SK-N-SH treated with all-trans-retinoic acid at 6 μM for 48 hours (cell line): ENCODE measurements at regions not wholly inside any gene's neighbourhood (a gene's known extent, or its start where the extent isn't known, plus 50 kb on each side); places are given as distances from the start of the nearest gene placed in this dataset.

ENCODE experiments used
- ATAC-seq: fragments of 200-7000 bp; cut with Tn5 transposase; 3 replicates; pipeline ENCODE4 v1.9.1; 2020; ENCODE audit warnings: mild to moderate bottlenecking, moderate library complexity
- ARNTL ChIP-seq: fragments of 450-650 bp; formaldehyde crosslinking; IDR thresholded peaks from 2 replicates; pipeline ENCODE4 v1.5.0; 2020; ENCODE audit warnings: low read depth, mild to moderate bottlenecking, moderate library complexity, borderline replicate concordance
- BACH2 ChIP-seq: fragments of 250-450 bp; sonication (Bioruptor Pico); IDR thresholded peaks from 2 replicates; pipeline ENCODE4 v1.9.0; 2021; ENCODE audit warnings: mild to moderate bottlenecking, borderline replicate concordance
- CREB5 ChIP-seq: fragments of 250-450 bp; sonication (Bioruptor Pico); IDR thresholded peaks from 2 replicates; pipeline ENCODE4 v1.5.1; 2020; ENCODE audit warnings: low read depth, mild to moderate bottlenecking, moderate library complexity
- CSDC2 ChIP-seq: fragments of 250-450 bp; sonication (Bioruptor Pico); IDR thresholded peaks from 2 replicates; pipeline ENCODE4 v1.5.0; 2020; ENCODE audit warnings: mild to moderate bottlenecking, moderate library complexity
- CSRNP3 ChIP-seq: fragments of 250-450 bp; sonication (Bioruptor Pico); IDR thresholded peaks from 2 replicates; pipeline ENCODE4 v1.5.1; 2021; ENCODE audit warnings: mild to moderate bottlenecking, moderate library complexity
- ESRRG ChIP-seq: fragments of 250-450 bp; sonication (Bioruptor Pico); IDR thresholded peaks from 2 replicates; pipeline ENCODE4 v1.6.1; 2021; ENCODE audit warnings: mild to moderate bottlenecking
- GLIS3 ChIP-seq: fragments of 250-450 bp; sonication (Bioruptor Pico); IDR thresholded peaks from 2 replicates; pipeline ENCODE4 v1.5.0; 2020; ENCODE audit warnings: mild to moderate bottlenecking, moderate library complexity
- ISL1 ChIP-seq: fragments of 250-450 bp; sonication (Bioruptor Pico); IDR thresholded peaks from 2 replicates; pipeline ENCODE4 v2.1.2; 2022; ENCODE audit warnings: mild to moderate bottlenecking, moderate library complexity
- OSR1 ChIP-seq: fragments of 250-450 bp; sonication (Bioruptor Pico); IDR thresholded peaks from 2 replicates; pipeline ENCODE4 v1.8.0; 2022; ENCODE audit warnings: moderate library complexity, mild to moderate bottlenecking, inconsistent platforms
- PATZ1 ChIP-seq: fragments of 250-450 bp; sonication (Bioruptor Pico); IDR thresholded peaks from 2 replicates; pipeline ENCODE4 v1.8.0; 2020; ENCODE audit warnings: mild to moderate bottlenecking, moderate library complexity, borderline replicate concordance
- POU6F1 ChIP-seq: fragments of 250-450 bp; sonication (Bioruptor Pico); IDR thresholded peaks from 2 replicates; pipeline ENCODE4 v1.8.0; 2021; ENCODE audit warnings: low read depth, mild to moderate bottlenecking, moderate library complexity, borderline replicate concordance
- PPARA ChIP-seq: fragments of 250-450 bp; sonication (Bioruptor Pico); IDR thresholded peaks from 2 replicates; pipeline ENCODE4 v1.5.0; 2020; ENCODE audit warnings: mild to moderate bottlenecking, borderline replicate concordance
- RARB ChIP-seq: fragments of 250-450 bp; sonication (Bioruptor Pico); IDR thresholded peaks from 2 replicates; pipeline ENCODE4 v1.8.0; 2021; ENCODE audit warnings: mild to moderate bottlenecking, moderate library complexity
- SNAI2 ChIP-seq: fragments of 250-450 bp; sonication (Bioruptor Pico); IDR thresholded peaks from 2 replicates; pipeline ENCODE4 v1.5.0; 2020; ENCODE audit warnings: mild to moderate bottlenecking, moderate library complexity
- TCF4 ChIP-seq: fragments of 250-450 bp; sonication (Bioruptor Pico); IDR thresholded peaks from 2 replicates; pipeline ENCODE4 v1.8.0; 2021; ENCODE audit warnings: mild to moderate bottlenecking, moderate library complexity, borderline replicate concordance
- TOX ChIP-seq: fragments of 250-450 bp; sonication (Bioruptor Pico); IDR thresholded peaks from 2 replicates; pipeline ENCODE4 v1.8.0; 2021; ENCODE audit warnings: mild to moderate bottlenecking, moderate library complexity, borderline replicate concordance
- TSHZ2 ChIP-seq: fragments of 250-450 bp; sonication (Bioruptor Pico); IDR thresholded peaks from 2 replicates; pipeline ENCODE4 v1.5.0; 2020; ENCODE audit warnings: mild to moderate bottlenecking, moderate library complexity
- ZC3H10 ChIP-seq: fragments of 250-450 bp; sonication (Bioruptor Pico); IDR thresholded peaks from 2 replicates; pipeline ENCODE4 v1.5.1; 2021; ENCODE audit warnings: mild to moderate bottlenecking, moderate library complexity
- ZFP3 ChIP-seq: fragments of 250-450 bp; sonication (Bioruptor Pico); IDR thresholded peaks from 2 replicates; pipeline ENCODE4 v1.5.0; 2020; ENCODE audit warnings: mild to moderate bottlenecking, moderate library complexity
- ZFP30 ChIP-seq: fragments of 450-650 bp; formaldehyde crosslinking; IDR thresholded peaks from 2 replicates; pipeline ENCODE4 v1.5.0; 2022; ENCODE audit warnings: mild to moderate bottlenecking, moderate library complexity
- ZNF70 ChIP-seq: fragments of 450-650 bp; formaldehyde crosslinking; IDR thresholded peaks from 2 replicates; pipeline ENCODE4 v1.5.0; 2020; ENCODE audit warnings: mild to moderate bottlenecking, moderate library complexity
- ZNF8 ChIP-seq: fragments of 450-650 bp; formaldehyde crosslinking; IDR thresholded peaks from 2 replicates; pipeline ENCODE4 v1.5.0; 2020; ENCODE audit warnings: mild to moderate bottlenecking, moderate library complexity

- TF ChIP-seq CREB5 (no peak), CSRNP3 (CRISPR knock-in tag) (no peak), ZFP3 (CRISPR knock-in tag) (no peak), ISL1 (CRISPR knock-in tag) (no peak), CSDC2 (CRISPR knock-in tag) (no peak), SNAI2 (CRISPR knock-in tag) (no peak), PPARA (CRISPR knock-in tag) (no peak), BACH2 (CRISPR knock-in tag) (no peak), ZNF70 (CRISPR knock-in tag) (no peak), TCF4 (CRISPR knock-in tag) (no peak), TSHZ2 (CRISPR knock-in tag) (no peak), POU6F1 (CRISPR knock-in tag) (no peak), OSR1 (CRISPR knock-in tag) (no peak), ESRRG (CRISPR knock-in tag) (no peak), ARNTL (CRISPR knock-in tag) (no peak), PATZ1 (CRISPR knock-in tag) (no peak), ZC3H10 (CRISPR knock-in tag) (no peak), TOX (CRISPR knock-in tag) (no peak)
- ATAC-seq: no peak
Measured at GRCh38 chr7:69190763-69191162, 407.5 kb upstream of the AUTS2 start.

GRCh38 chr7:69192134-69192533 lies 406.1 kb upstream of the AUTS2 start:
- no peak for ATAC-seq
- no peak for TF ChIP-seq RARB
- TF ChIP-seq CREB5: no peak
- no peak for TF ChIP-seq ISL1 (CRISPR knock-in tag)
- TF ChIP-seq CSDC2 (CRISPR knock-in tag): no peak
- TF ChIP-seq TSHZ2 (CRISPR knock-in tag): no peak
- TF ChIP-seq OSR1 (CRISPR knock-in tag): no peak
- TF ChIP-seq ARNTL (CRISPR knock-in tag): no peak
- TF ChIP-seq ZNF8 (CRISPR knock-in tag): no peak
- TF ChIP-seq PATZ1 (CRISPR knock-in tag): no peak
- TF ChIP-seq ZNF70 (CRISPR knock-in tag): no peak
- no peak for TF ChIP-seq ESRRG (CRISPR knock-in tag)
- no peak for TF ChIP-seq GLIS3 (CRISPR knock-in tag)
- TF ChIP-seq PPARA (CRISPR knock-in tag): no peak
- no peak for TF ChIP-seq ZFP3 (CRISPR knock-in tag)
- no peak for TF ChIP-seq TOX (CRISPR knock-in tag)
- TF ChIP-seq ZC3H10 (CRISPR knock-in tag): no peak
- TF ChIP-seq TCF4 (CRISPR knock-in tag): no peak
- TF ChIP-seq ZFP30 (CRISPR knock-in tag): no peak
